H9 (cell line): ENCODE measurements at regions not wholly inside any gene's neighbourhood (a gene's known extent, or its start where the extent isn't known, plus 50 kb on each side); places are given as distances from the start of the nearest gene placed in this dataset.

Source experiments
- DNase-seq: peaks from one replicate; pipeline ENCODE4 v3.0.0-alpha.2; 2017
- H2AFZ ChIP-seq: one replicate; pipeline ENCODE4 v1.6.1; 2013; ENCODE audit warnings: mild to moderate bottlenecking, low read length, control low read depth, moderate library complexity
- H2AK5ac ChIP-seq: 2 replicates; pipeline ENCODE4 v1.6.1; 2013; ENCODE audit warnings: low read length, control low read depth, mixed read lengths; ENCODE audit not compliant: insufficient read length
- H2BK120ac ChIP-seq: one replicate; pipeline ENCODE4 v1.6.1; 2013; ENCODE audit warnings: low read depth, mild to moderate bottlenecking, low read length, control low read depth, inconsistent platforms; ENCODE audit not compliant: poor library complexity, severe bottlenecking
- H2BK12ac ChIP-seq: 2 replicates; pipeline ENCODE4 v1.6.1; 2013; ENCODE audit warnings: low read length, control low read depth, mixed read lengths, low read depth; ENCODE audit not compliant: insufficient read length
- H2BK15ac ChIP-seq: 2 replicates; pipeline ENCODE4 v1.6.1; 2013; ENCODE audit warnings: low read depth, low read length, control low read depth
- H2BK20ac ChIP-seq: one replicate; pipeline ENCODE4 v1.6.1; 2013; ENCODE audit warnings: low read depth, mild to moderate bottlenecking, low read length, control low read depth, inconsistent platforms; ENCODE audit not compliant: poor library complexity, severe bottlenecking
- H2BK5ac ChIP-seq: 2 replicates; pipeline ENCODE4 v1.6.1; 2013; ENCODE audit warnings: low read length, control low read depth, mixed read lengths; ENCODE audit not compliant: insufficient read length
- H3K14ac ChIP-seq: 2 replicates; pipeline ENCODE4 v1.6.1; 2013; ENCODE audit warnings: low read length, control low read depth; ENCODE audit not compliant: insufficient read depth
- H3K18ac ChIP-seq: 2 replicates; pipeline ENCODE4 v1.6.1; 2013; ENCODE audit warnings: low read depth, mild to moderate bottlenecking, mixed read lengths, low read length, control low read depth; ENCODE audit not compliant: insufficient read length
- H3K23ac ChIP-seq: 2 replicates; pipeline ENCODE4 v1.6.1; 2013; ENCODE audit warnings: low read length, control low read depth, mixed read lengths, low read depth; ENCODE audit not compliant: insufficient read length
- H3K23me2 ChIP-seq: 2 replicates; pipeline ENCODE4 v1.6.1; 2013; ENCODE audit warnings: low read depth, mild to moderate bottlenecking, mixed read lengths, low read length, control low read depth; ENCODE audit not compliant: insufficient read length, poor library complexity, severe bottlenecking
- H3K27ac ChIP-seq: 2 replicates; pipeline ENCODE4 v1.5.1; 2013; ENCODE audit warnings: low read length, control low read depth, mixed read lengths, low read depth; ENCODE audit not compliant: insufficient read length
- H3K27me3 ChIP-seq: 2 replicates; pipeline ENCODE4 v1.6.1; 2013; ENCODE audit warnings: low read length, control low read depth, inconsistent platforms; ENCODE audit not compliant: insufficient read depth
- H3K4ac ChIP-seq: 2 replicates; pipeline ENCODE4 v1.6.1; 2013; ENCODE audit warnings: low read depth, mild to moderate bottlenecking, control low read depth, inconsistent platforms, low read length, moderate library complexity
- H3K4me1 ChIP-seq: 2 replicates; pipeline ENCODE4 v1.6.1; 2013; ENCODE audit warnings: low read length, control low read depth, inconsistent platforms; ENCODE audit not compliant: insufficient read depth
- H3K4me2 ChIP-seq: 2 replicates; pipeline ENCODE4 v1.6.1; 2013; ENCODE audit warnings: low read length, control low read depth, mixed read lengths; ENCODE audit not compliant: insufficient read length, insufficient read depth
- H3K56ac ChIP-seq: 2 replicates; pipeline ENCODE4 v1.6.1; 2013; ENCODE audit warnings: low read depth, mild to moderate bottlenecking, mixed read lengths, low read length, control low read depth; ENCODE audit not compliant: insufficient read length
- H3K79me1 ChIP-seq: 2 replicates; pipeline ENCODE4 v1.6.1; 2013; ENCODE audit warnings: low read depth, mild to moderate bottlenecking, moderate library complexity, low read length, control low read depth, inconsistent platforms; ENCODE audit not compliant: insufficient read depth, poor library complexity, severe bottlenecking
- H3K79me2 ChIP-seq: 2 replicates; pipeline ENCODE4 v1.6.1; 2013; ENCODE audit warnings: low read length, control low read depth, inconsistent platforms; ENCODE audit not compliant: insufficient read depth
- H3K9ac ChIP-seq: 2 replicates; pipeline ENCODE4 v1.6.1; 2013; ENCODE audit warnings: low read length, control low read depth, mixed read lengths; ENCODE audit not compliant: insufficient read length; ENCODE audit errors: extremely low read depth
- H3K9me3 ChIP-seq: one replicate; pipeline ENCODE4 v1.6.1; 2013; ENCODE audit warnings: low read depth, low read length, inconsistent platforms; ENCODE audit not compliant: control insufficient read depth
- H3T11ph ChIP-seq: one replicate; pipeline ENCODE4 v1.6.1; 2013; ENCODE audit warnings: mild to moderate bottlenecking, low read length, control low read depth, inconsistent platforms
- H4K20me1 ChIP-seq: one replicate; pipeline ENCODE4 v1.6.1; 2013; ENCODE audit not compliant: control insufficient read depth, insufficient read length, insufficient read depth
- H4K5ac ChIP-seq: 2 replicates; pipeline ENCODE4 v1.6.1; 2013; ENCODE audit warnings: low read depth, mild to moderate bottlenecking, mixed read lengths, low read length, control low read depth; ENCODE audit not compliant: insufficient read length
- H4K8ac ChIP-seq: replicated peaks from 2 replicates; pipeline ENCODE4 v1.6.1; 2013; ENCODE audit warnings: low read length, control low read depth, mixed read lengths, low read depth; ENCODE audit not compliant: insufficient read length
- H4K91ac ChIP-seq: 2 replicates; pipeline ENCODE4 v1.6.1; 2013; ENCODE audit warnings: low read depth, mild to moderate bottlenecking, moderate library complexity, mixed read lengths, low read length, control low read depth; ENCODE audit not compliant: insufficient read length
- H3K27ac Mint-ChIP-seq, 3 experiments: 2 replicates in 2 of 3; 3 replicates in 1 of 3; pipeline ENCODE4 v1.8.0; 2020 to 2021; ENCODE audit warnings: mixed read lengths in 3 of 3, mild to moderate bottlenecking in 1 of 3, moderate library complexity in 1 of 3
- H3K27me3 Mint-ChIP-seq: 2 replicates; pipeline ENCODE4 v1.8.0; 2021; ENCODE audit warnings: low read depth, mild to moderate bottlenecking, moderate library complexity, mixed read lengths
- H3K36me3 Mint-ChIP-seq, 3 experiments: 2 replicates in 2 of 3; 3 replicates in 1 of 3; pipeline ENCODE4 v1.8.0; 2020 to 2021; ENCODE audit warnings: low read depth in 3 of 3, mixed read lengths in 3 of 3; ENCODE audit not compliant: insufficient read depth in 1 of 3
- H3K4me1 Mint-ChIP-seq, 2 experiments: 2 replicates each; pipeline ENCODE4 v1.8.0; 2020; ENCODE audit warnings: mixed read lengths in 2 of 2
- H3K4me3 Mint-ChIP-seq, 2 experiments: 2 replicates in 1 of 2; 3 replicates in 1 of 2; pipeline ENCODE4 v1.8.0; 2020 to 2021; ENCODE audit warnings: mild to moderate bottlenecking in 2 of 2, mixed read lengths in 2 of 2, moderate library complexity in 1 of 2
- H3K9me3 Mint-ChIP-seq, 2 experiments: 2 replicates in 1 of 2; 3 replicates in 1 of 2; pipeline ENCODE4 v1.8.0; 2020; ENCODE audit warnings: mild to moderate bottlenecking in 2 of 2, mixed read lengths in 2 of 2, moderate library complexity in 1 of 2
- whole genome bisulfite sequencing: extraction: QIAGEN DNeasy Blood & Tissue Kit; methylation state at CpG from one replicate; pipeline ENCODE4 v1.1.7; 2013; ENCODE audit warnings: missing lambda C conversion rate, low lambda C conversion rate, mixed read lengths; ENCODE audit not compliant: insufficient read length; ENCODE audit errors: extremely low coverage; 5-methylcytosine and 5-hydroxymethylcytosine counted together
- TF ChIP-seq, protein P1 (sequence below): fragments of 200-600 bp; sonication (generic); conservative IDR thresholded peaks from 3 replicates; pipeline ENCODE4 v1.8.0; 2021; ENCODE audit warnings: antibody characterized with exemption, mild to moderate bottlenecking

DNA sequence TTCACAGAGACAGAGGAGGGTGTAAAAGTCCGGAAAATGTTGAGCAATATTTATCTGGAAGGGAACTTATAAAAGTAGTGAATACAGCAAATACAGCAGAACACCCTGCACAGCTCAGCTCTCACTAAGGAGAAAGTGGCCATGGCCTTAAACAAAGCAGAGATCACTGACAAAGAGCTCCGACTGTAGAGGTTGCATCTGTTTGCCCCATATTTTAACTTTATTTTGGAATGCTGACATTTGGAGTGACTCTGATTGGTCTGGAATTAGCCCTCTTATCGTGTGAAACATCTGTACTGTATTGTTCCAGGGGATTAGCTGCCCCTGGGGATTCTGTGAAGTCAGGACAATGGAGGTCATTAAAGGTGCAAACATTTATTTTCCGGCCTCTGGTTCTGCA is 1275.7 kb upstream of the FLRT2 start:
- Mint-ChIP-seq H3K27ac (peak overlapping the region; percentile 63 to 96 (median 94); a peak in 6 of 7 replicates), H3K27me3 (no peaks in the 10 kb centered on the region), H3K9me3 (no peaks in the 10 kb centered on the region), H3K36me3 (no peaks in the 10 kb centered on the region), H3K4me1 (peaks cover 33 to 35% of the 10 kb centered on the region in 2 experiments), H3K4me3 (peak overlapping the region in 1 of 2 experiments; percentile 31; a peak in 2 of 5 replicates)
- Histone ChIP-seq H2BK15ac (no peak overlapping the region), H3K4me2 (no peak overlapping the region), H2AK5ac (no peak overlapping the region), H4K8ac (no peak overlapping the region), H3K4ac (no peak overlapping the region), H3K79me2 (no peaks in the 10 kb centered on the region), H4K5ac (no peak overlapping the region), H3K18ac (no peak overlapping the region), H4K20me1 (no peaks in the 10 kb centered on the region), H3K9ac (no peak overlapping the region), H2BK120ac (no peak overlapping the region), H4K91ac (no peak overlapping the region), H3K9me3 (no peaks in the 10 kb centered on the region), H2BK5ac (no peak overlapping the region), H3K56ac (no peak overlapping the region), H2BK12ac (no peak overlapping the region), H3K4me1 (no peaks in the 10 kb centered on the region), H3K14ac (no peak overlapping the region), H2BK20ac (no peak overlapping the region), H2AFZ (peak overlapping the region; percentile 84), H3K23ac (no peak overlapping the region), H3K27me3 (no peaks in the 10 kb centered on the region), H3K79me1 (no peaks in the 10 kb centered on the region), H3K23me2 (no peaks in the 10 kb centered on the region), H3T11ph (no peak overlapping the region), H3K27ac (no peak overlapping the region)
- WGBS, result no CpG with 5 or more reads among the region's 4 CpGs
- peak; percentile 33 for DNase-seq
- TF ChIP-seq, protein P1, sequence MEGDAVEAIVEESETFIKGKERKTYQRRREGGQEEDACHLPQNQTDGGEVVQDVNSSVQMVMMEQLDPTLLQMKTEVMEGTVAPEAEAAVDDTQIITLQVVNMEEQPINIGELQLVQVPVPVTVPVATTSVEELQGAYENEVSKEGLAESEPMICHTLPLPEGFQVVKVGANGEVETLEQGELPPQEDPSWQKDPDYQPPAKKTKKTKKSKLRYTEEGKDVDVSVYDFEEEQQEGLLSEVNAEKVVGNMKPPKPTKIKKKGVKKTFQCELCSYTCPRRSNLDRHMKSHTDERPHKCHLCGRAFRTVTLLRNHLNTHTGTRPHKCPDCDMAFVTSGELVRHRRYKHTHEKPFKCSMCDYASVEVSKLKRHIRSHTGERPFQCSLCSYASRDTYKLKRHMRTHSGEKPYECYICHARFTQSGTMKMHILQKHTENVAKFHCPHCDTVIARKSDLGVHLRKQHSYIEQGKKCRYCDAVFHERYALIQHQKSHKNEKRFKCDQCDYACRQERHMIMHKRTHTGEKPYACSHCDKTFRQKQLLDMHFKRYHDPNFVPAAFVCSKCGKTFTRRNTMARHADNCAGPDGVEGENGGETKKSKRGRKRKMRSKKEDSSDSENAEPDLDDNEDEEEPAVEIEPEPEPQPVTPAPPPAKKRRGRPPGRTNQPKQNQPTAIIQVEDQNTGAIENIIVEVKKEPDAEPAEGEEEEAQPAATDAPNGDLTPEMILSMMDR, result no peak
